Jurkat, Clone E6-1 (cell line): ENCODE measurements at regions not wholly inside any gene's neighbourhood (a gene's known extent, or its start where the extent isn't known, plus 50 kb on each side); places are given as distances from the start of the nearest gene placed in this dataset.
"Not testable (repeated sequence)": the region's sequence is repeated elsewhere in the genome, so short reads cannot be mapped to it uniquely, and the experiment has no call there.

Source experiments
- DNase-seq: peaks from one replicate; pipeline ENCODE4 v3.0.0-alpha.2; 2011; ENCODE audit warnings: low read depth, low spot score
- H3K4me3 ChIP-seq: 2 replicates; pipeline ENCODE4 v1.5.1; 2011; ENCODE audit warnings: mild to moderate bottlenecking, low read length, control low read depth, moderate library complexity

DNA sequence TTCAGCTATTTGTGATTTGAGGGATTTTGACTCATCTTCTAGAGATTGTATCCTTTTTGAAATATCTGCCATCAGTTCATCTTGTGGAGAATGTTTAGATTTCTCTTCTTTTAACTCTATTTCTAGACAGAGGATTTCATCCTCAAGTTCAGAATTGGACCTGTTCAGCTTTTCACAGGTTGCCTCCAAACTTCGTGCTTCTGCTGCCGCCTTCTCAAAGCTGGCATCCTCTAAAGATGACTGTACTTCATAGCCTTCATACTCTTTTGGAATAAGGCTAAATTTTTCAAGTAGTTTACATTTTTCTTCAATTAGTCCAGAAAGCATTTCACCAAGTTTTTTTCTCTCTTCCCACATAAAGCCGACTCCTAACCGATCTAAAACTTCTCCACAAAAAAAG is 531.9 kb downstream of the STK39 start:
- H3K4me3 ChIP-seq = not testable (repeated sequence)

DNA sequence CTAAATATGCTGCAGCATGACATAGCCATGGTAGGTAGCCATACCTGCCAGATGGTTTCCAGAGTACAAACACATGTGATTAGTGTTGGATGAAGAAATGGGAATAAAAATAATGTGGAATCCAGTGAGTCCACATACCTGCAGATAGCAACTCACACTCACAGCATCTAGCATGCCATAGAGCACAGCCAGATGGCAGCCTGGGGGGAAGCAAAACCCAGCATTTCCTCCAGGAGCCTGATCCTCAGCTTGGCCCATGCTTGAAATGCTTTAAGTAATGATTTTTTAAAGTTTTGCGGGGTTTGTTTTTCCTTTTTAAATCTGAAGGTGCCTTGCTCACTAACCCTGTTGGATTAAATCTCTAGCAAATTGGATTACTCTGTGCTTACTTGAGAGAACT is 535.1 kb downstream of the STK39 start:
- H3K4me3 ChIP-seq = no peak overlapping the region
- DNase-seq = no peak

More for the DNA sequence above, 531.9 kb downstream of the STK39 start:
- not testable (repeated sequence) for DNase-seq

DNA sequence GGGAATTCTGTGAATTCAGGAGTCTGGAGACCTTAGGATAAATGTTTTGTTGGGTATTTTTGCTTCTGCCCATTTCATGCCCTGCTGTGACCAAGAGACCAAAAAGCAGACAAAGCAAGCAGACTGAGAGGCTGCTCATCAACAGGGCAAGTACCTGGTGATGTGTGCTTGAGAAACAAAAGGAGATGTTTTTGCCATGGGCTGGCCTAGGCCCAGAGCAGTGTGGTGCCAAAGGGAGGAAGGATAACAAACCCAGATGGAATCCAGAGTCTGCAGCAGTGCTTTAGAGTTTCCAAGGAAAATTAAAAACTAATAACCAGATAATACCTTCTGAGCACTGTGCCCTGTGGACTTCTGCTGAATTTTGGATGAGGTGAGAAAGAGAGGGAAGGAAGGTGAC is 538.4 kb downstream of the STK39 start:
- DNase-seq = no peak
- H3K4me3 ChIP-seq = no peak overlapping the region

DNA sequence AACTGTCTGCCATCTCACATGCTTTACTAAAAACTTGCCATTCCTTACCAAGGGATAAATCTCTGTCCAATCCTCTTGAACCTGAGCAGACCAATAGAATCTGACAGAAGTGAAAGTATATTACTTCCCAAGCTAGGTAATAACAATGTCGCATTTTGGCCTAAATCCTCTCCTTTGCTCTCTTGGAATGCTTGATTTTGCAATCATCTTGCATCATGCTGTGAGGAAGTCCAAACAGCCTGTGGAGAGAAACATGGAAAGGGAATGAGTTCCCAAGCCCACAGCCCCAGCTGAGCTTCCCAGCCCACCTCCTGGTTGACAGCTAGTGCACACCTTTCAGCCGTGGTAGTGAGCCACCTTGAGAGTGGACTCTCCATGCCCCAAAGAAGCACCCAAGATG is 540.6 kb downstream of the STK39 start:
- DNase-seq = no peak
- H3K4me3 ChIP-seq = no peak overlapping the region

DNA sequence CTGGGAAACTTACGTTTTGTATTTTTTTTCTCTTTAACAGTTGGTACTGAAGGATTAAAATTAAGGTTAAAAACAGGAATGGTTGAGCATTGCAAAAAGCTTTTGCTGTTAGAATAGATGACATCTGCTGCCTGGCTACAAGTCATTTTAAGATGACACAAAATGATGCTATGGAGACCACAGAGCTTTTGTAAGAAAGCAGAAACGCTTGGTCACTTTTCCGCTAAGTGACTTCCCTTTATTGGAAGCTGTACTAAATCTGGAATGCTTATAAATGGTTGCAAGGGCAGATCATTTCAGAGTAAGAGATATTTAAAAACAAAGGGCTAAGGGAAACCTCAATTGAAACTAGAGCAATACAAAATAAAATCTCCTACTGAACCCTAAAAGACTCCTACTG is 544.0 kb downstream of the STK39 start:
- no peak overlapping the region for H3K4me3 ChIP-seq
- no peak for DNase-seq

DNA sequence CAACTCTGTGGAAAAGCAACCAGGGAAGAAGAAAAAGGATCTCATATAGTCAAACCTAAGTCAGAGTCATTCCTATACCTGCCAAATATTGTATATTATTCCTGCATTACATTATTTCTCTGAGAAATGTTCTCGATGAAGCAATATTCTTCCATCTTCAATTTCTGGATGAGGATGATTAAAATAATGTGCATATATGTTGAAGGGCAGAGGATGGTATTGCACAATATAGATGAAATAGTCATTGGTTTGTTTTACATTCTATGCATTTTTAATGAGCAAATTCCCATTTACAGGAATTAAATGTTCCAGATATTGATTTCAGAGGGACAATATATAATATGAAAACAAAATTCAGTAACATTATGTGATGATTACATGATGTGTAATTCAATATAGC is 545.2 kb downstream of the STK39 start:
- no peak for DNase-seq
- H3K4me3 ChIP-seq = no peak overlapping the region

DNA sequence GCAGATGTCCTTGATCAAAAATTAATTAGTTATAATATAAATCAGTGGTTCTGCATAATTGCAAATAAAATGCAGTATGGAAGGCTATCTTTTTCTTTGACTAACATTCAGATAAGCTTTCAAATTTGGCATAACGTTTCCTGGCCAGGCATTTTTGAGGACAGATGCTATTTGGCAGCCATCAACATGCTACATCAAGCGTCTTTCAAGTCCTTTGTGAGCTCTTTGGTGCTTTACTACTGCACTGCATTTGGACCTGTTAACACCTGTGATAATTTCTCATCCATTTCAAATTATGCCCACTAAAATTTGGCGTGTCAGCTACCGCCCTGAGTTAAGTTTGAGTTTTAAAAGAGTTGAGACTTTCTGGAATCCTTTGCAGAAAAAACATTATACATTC is 545.7 kb downstream of the STK39 start:
- no peak for DNase-seq
- H3K4me3 ChIP-seq = no peak overlapping the region

DNA sequence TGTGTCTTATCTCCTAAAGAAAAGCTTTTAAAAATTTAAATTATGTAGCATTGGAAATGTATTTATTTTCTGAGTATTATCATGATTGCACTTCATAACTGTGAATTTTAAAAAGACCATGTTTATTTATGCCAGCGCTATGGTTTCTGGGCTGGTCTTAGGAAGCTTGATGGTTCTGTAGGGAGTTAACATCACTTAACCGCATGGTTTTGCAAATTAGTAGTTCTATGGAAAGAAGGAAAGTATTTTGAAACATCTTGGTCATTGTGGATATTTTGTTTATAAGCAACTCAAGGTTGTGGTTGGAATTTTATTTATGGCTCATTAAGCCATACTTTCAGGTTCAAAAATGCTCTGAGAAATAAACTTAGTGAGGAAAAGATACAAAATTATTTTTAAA is 549.4 kb downstream of the STK39 start:
- H3K4me3 ChIP-seq = no peak overlapping the region
- DNase-seq = no peak

DNA sequence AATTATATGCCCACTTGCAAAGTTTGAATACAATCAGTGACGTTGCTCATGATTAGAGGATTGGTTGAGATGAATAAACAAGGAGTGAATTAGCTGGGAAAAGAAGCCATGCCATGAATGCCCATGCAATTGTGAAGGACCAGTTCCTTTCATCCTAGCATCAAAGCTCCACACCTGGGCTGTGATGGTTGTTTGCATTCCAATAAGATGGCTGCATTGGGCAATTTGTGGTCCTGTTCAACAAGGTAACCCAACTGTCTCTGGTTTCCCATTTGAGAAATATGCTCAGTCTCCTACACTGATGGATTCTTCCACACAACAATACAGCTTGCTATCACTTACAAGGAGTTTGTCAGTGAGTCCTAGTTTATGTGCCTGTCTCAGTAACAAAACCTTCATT is 550.2 kb downstream of the STK39 start:
- no peak overlapping the region for H3K4me3 ChIP-seq
- DNase-seq = no peak

DNA sequence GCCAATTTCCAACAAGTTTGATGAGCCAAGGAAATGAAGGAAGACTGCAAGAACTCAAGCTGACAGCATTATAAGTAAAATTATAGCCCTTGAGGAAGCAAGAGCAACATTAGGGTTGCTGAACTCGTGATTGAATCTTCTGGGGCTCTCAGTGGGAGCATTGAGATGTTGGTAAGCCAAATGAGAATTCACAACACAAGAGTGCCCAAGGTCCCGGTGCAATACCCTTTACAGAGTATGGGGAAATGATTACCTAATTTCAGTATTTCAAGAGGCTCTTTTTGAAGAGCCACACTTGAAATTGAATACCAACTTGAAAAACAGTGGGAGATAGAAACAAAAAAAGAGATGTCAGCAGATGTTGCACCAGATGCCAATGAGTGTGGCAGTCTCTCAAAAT is 554.5 kb downstream of the STK39 start:
- DNase-seq = no peak

DNA sequence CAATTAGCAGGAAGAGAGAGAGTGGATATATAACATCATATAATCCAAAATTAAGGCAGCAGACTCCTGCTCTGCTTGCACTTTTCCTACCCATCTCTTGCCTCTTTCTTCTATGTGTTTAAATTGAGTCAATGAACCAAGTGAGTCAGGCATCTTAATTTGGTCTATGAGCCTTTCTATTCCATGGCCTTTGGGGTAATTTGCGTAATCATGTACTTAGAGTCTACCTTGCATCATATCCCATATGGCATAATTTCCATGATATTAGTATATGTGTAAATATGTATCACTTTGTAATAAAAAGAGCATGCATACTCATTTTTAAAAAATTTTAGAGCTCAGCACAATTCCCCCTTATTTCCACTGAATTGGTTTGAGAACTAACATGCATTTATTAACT is 555.2 kb downstream of the STK39 start:
- no peak overlapping the region for H3K4me3 ChIP-seq
- DNase-seq = no peak

More for the DNA sequence above, 554.5 kb downstream of the STK39 start:
- H3K4me3 ChIP-seq = no peak overlapping the region

DNA sequence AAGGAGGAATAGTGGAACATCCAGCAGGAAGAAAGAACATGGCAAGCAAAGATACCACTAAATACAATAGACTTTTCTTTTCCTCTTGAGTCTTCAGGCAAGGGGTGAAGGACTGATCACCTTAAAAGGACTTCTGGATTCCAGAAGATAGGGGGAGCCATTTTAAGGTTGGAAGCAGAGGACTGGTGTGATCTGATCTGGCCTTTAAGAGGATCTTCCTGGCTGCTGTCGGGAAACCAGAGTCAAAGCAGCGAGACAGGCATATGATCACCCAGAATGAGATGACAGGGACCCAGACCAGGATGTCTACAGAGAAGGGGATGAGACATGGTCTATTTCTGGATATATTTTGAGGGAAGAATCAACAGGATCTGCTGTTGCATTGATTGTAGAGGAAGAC is 558.0 kb downstream of the STK39 start:
- H3K4me3 ChIP-seq = no peak overlapping the region
- peak; percentile 3 for DNase-seq

DNA sequence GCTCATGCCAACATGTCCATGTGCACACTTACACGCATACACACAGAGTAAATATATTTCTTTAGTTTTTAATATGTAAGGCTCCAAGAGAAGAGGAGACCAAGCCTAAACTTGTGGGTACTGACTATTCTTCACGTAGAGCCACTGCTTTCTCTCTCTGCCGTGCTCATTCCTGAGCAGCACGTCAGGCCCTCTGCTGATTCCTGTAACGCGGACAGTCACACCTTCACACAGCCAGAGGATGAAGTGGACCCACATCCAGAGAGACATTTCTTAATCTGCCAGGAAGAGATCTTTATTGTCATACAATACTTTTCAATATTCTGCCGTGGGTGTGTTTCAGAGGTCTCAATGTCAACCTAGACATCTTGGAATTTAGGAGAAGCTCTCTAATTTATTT is 560.7 kb downstream of the STK39 start:
- DNase-seq = no peak
- H3K4me3 ChIP-seq = no peak overlapping the region

DNA sequence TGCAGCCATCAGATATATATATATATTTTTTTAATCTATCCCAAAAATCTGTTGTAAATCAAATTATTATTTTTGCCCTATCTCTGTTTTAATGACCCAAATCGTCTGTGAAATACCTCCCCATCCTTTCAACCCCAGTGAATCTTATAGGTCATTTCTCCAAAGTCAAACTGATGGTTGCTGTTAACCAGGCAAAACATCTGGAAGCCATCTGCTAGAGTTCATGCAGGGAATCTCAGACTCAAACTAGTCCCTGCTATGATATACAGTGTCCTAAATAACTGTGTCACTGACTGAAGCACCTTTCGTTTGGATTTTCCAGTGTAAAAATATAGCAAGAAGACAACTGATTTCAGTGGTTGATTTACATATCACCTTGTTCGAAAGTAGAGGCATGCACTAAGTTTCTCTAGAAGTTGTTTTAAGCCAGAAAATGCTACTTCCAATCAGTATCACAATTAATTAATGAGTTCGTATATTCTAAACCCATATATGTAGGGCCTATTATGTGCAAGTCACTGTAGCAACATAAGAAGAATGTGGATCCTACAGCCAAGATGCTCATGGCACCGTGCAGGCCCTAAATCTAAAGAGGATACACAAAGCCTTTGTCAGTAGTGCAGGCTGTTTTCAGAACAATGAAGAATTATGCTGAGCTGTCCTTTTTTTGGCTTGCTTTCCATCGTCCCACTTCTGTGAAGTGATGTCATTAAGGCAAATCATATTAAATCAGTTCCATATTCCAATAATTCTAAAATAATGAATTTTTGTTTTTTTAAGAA is 566.0 kb downstream of the STK39 start:
- DNase-seq = no peak
- H3K4me3 ChIP-seq = no peak overlapping the region

DNA sequence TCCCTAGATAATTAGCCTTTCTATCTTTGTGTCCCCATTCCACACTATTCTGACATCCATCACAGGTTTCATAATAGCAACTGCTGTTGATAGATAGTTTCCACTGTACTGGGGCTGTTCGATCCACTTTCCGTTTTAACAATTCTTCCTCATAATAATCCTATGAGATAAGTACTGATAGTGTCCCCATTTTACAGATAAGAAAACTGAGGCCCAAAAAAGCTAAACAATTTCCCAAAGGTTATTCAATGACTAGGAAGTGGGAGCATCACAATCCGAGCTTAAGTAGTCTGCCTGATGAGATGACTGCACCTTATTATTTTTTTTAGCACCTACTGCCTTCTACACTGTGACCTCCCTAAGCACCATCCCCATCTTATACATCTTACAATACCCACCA is 569.2 kb downstream of the STK39 start:
- no peak overlapping the region for H3K4me3 ChIP-seq
- no peak for DNase-seq

DNA sequence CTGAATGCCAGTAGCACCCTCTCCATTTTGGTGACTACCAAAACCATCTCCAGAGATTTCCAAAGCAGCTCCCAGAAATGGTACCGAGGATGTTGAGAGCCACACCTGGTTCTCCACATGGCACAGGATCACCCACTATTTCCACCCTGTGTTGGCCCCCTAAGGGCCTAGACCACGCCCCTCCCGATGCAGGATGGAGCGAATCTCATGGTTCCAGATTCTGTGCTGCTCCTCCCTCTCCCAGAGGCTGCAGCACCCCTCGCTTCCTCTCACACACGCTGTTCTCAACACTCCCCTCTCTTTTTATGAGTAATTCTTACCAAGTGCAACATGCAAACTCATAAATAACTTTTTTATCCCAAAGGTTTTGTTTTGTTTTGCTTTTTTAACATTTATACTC is 571.5 kb downstream of the STK39 start:
- H3K4me3 ChIP-seq = no peak overlapping the region
- no peak for DNase-seq

DNA sequence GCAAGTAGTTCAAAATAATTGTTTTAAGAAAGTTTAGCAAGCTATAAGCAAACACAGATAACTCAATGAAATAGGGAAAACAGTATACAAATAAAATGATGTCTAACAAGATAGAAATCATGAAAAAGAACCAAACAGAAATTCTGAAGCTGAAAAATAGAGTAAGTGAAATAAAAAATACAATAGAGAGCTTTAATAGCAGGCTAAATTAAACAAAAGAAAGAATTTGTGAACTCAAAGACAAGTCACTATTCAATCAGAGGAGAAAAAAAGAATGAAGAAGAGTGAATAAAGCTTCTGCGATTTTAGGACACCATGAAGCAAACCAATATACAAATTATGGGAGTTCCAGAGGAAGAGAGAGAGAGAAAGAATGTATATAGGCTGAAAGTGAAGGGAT is 576.8 kb downstream of the STK39 start:
- DNase-seq = no peak
- H3K4me3 ChIP-seq = no peak overlapping the region

DNA sequence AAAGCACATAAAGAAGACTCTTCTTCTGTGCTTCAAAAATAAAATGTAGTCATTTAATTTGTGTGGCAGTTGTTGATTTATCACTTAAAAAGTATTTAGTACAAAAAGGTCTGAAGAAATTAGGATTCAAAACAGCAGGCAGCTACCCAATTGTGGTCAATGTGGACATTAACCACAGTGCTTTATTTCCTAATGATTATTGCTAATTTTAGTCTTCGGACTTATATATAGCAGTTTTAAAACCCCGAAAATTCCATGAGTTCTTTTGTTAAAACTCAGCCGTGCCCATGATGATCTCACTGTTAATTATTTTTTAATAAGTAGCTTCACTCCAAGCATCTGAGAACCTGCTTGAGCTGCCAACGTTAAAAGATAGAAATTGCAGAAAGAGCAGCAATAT is 594.3 kb downstream of the STK39 start:
- DNase-seq = no peak
- no peak overlapping the region for H3K4me3 ChIP-seq

DNA sequence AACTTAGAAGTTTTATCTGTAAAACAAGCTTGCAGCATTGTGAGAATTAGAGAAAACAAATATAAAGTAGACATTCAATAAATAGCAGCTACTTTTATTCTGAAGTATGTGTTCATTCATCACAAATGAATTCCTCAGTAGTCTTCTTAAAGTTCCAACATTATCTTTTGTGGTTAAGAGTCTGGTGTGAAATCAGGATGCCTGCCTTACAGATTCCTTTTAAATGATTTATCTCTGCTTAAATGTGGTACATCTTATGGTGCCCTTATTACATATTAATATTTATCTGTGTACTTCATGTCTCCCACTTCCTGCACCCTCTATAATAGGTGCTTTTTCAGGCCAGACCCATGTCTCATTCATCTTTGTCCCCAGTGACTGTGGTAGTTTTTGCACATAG is 595.0 kb downstream of the STK39 start:
- H3K4me3 ChIP-seq = no peak overlapping the region
- DNase-seq = no peak

DNA sequence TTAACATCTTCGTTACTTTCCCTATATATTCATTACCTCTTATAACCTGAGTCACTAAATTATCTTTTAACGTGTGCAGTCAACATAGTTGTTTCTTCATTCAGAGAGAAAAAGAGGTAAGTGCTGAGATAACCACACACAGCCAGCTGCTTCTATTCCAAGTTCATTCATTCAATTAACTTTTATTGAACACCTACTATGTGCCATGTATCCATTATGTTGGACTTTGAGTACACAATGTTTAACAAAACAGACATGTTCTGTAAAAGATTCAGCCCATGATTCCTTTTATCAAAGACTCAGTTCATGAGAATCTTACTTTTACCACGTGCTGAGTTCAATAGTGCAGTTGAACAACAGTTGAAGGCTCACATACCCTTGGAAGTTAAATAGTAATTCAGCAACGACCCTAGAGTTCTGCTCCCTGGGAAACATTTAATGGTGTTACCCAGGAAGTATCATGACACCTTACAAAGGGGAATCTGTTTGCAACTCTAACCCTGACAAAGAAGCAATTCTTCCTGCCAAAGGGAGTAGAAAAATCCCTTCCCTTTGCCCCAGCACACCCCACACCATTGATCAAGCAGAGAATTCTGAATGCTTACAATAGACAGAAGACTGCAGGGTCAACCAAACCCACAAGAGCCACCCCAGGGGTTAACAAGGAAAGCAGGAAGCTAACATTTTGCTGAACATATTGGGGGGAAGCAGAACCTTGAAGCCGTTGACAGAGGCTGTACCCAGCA is 595.8 kb downstream of the STK39 start:
- H3K4me3 ChIP-seq = no peak overlapping the region
- no peak for DNase-seq

DNA sequence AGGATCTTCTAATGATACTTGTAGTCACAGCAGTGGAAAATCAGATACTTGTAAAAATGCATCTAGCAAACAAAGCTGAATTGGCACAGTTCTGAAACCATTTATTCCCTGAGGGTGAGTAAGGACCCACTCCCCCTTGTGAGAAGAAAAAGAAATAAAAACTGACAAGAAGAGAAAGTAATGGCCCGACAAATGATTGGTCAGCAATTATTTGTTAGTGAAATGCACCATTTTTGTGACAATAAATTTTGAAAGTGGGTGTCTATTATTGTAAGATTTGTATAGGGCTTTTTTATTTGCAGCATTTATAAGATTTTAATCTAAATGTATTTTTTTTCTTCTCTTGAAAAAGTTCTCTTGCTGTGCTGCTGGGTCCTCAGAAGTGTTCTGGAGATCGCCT is 600.8 kb downstream of the STK39 start:
- DNase-seq = no peak
- no peak overlapping the region for H3K4me3 ChIP-seq
